Jurkat, Clone E6-1 (cell line): ENCODE measurements at regions not wholly inside any gene's neighbourhood (a gene's known extent, or its start where the extent isn't known, plus 50 kb on each side); places are given as distances from the start of the nearest gene placed in this dataset.
A peak's percentile ranks its signal among the peaks of the same experiment; 100 is the strongest.
"Not testable (repeated sequence)": the region's sequence is repeated elsewhere in the genome, so short reads cannot be mapped to it uniquely, and the experiment has no call there.

Source experiments
- DNase-seq: peaks from one replicate; pipeline ENCODE4 v3.0.0-alpha.2; 2011; ENCODE audit warnings: low read depth, low spot score
- H3K4me3 ChIP-seq: 2 replicates; pipeline ENCODE4 v1.5.1; 2011; ENCODE audit warnings: mild to moderate bottlenecking, low read length, control low read depth, moderate library complexity

DNA sequence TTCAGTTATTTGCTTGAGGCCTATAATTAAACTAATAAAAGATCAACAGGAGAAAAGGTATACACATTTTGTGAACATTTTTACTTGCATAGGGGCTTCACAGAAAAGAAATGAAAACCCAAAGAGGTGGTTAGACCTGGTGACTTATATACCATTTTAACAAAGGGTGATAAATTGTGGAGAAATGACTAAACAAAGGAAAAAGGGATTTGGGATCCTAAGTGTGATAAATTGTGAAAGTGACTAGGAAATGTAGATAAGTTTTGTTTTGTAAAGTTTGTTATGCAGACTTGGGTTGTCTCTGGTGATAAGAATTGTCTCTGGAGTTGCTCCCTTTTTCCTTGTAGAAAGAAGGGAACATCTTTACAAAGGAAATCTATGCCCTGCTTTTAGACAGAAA lies 86.1 kb upstream of the ZNF608 start:
- DNase-seq = no peak
- no peak overlapping the region for H3K4me3 ChIP-seq

DNA sequence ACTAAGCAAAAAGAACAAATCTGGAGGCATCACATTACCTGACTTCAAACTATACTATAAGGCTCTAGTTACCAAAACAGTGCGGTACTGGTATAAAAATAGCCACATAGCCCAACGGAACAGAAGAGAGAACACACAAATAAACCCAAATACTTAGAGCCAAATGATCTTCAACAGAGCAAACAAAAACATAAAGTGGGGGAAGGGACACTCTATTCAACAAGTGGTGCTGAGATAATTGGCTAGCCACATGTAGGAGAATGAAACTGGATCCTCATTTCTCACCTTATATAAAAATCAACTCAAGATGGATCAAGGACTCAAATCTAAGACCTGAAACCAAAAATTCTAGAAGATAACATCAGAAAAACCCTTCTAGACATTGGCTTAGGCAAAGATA lies 89.9 kb upstream of the ZNF608 start:
- H3K4me3 ChIP-seq, DNase-seq: not testable (repeated sequence)

DNA sequence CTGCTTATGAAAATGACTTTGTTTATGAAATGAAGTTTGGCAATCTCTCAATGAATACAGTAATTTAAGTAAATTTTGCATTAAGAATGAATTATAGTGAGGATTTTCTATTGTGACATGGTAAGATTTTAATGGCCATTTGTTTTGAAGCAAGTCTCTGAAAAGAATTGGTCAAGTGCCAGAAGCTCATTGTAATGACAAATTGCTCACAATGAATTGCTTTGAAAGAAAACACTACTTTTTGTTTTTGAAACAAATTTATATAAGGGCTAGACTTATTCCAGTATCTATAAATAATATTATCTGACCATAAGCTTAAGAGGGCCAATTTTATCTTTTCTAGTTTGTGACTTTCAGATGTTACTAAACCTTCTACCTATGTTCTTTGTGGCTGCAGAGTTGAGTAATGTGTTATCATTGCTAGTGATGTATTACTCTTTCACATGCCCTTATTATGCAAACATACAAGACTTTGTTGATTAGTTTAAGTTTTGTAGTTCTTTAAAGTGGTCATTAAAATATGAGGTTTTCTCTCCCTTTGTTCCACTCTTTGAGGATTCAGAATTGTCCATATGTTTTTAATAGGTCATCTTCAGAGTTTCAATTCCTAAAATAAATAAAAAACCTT lies 93.0 kb upstream of the ZNF608 start:
- H3K4me3 ChIP-seq = no peak overlapping the region
- DNase-seq = no peak

DNA sequence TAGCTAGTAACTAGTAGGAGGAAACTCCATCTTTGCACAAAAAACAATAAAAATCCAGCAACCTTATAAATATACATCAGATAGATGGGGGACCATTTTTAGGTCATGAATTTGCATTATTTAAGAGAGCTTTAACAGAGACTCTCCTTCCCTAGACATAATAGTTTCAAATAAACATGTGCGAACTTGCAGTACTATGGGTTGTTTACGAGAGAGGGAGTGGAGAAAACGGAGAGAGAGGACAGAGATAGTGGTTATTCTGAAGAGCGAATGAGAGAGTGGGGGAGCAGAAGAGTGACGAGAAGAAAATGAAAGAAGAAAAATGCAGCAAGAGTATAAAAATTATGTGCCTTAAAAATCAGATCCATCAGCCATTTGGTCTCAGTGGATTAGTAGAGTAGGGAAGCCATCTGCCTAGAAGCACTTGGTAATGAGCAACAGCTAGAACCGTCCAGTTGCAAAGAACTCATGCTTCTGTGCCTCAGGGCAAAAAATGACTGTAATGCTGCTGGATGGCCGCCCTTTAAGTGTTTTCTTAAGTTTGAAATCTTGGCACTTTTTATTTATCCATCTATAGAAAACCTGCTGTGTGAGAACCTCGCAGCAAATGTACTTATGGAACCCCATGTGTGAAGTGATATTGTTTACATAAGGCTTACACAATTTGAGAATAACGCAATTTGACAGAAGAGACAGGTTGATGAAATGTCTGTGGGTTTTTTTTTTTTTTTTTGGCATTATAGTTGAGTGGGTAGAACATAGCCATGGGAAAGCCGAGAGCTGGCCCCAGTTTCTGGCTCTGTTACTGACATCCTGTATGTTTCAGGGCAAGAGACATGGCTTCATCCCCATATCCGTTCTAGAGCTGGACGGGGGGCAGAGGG lies 95.6 kb upstream of the ZNF608 start:
- no peak overlapping the region for H3K4me3 ChIP-seq
- no peak for DNase-seq

DNA sequence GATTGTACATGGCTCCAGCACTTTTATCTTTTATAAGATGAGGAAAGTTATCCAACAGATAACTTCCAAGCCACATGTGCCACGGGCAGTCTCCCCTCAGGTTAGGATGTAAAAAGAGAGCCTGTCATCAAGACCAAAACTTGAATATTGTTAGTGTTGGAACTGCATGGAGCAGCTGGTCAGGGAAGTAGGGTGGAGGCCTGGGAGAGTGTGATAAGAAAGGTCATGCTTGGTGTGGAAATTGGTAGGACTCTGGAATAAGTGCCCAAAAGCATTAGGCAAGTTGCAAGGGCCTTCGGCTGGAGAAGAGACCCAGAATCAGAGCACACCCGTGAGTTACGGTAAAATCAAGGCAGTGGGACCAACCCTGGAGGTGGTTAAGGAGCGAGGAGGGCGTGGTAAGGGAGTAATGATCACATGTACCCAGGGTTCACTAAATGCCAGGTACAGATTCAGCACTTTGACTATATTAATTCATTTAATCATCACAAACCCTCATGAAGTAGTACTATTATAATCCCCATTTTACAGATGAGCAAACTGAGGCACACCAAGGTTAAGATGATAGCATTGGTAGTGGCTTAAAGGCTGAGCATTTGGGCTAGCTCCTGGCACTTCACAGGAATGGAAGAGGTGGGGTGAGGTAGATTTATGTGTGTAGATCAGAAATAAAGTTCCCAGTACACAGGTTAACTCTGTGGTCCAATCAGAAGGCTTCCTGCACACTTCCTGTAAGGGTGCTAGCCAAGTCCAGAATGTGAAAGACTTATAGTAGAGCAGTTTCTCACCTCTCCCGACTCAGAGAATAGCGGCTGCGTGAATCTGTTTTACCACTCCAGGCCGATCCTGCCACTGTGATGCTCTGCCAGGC lies 96.5 kb upstream of the ZNF608 start:
- H3K4me3 ChIP-seq = no peak overlapping the region
- DNase-seq = no peak

DNA sequence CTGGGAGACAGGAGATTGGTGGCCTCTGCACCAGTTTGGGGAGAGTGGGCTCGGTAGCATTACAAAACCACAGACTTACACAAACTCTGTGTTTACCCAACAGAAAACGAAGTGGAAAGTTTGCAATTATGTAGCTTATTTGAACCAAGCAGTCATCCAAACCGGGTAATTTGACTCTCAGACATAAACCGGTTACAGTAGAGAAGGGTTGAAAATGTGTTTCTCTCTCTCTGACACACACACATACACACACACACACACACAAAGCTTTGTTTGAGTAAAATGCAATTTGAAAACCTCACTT lies 97.1 kb upstream of the ZNF608 start:
- DNase-seq = no peak
- H3K4me3 ChIP-seq = no peak overlapping the region

DNA sequence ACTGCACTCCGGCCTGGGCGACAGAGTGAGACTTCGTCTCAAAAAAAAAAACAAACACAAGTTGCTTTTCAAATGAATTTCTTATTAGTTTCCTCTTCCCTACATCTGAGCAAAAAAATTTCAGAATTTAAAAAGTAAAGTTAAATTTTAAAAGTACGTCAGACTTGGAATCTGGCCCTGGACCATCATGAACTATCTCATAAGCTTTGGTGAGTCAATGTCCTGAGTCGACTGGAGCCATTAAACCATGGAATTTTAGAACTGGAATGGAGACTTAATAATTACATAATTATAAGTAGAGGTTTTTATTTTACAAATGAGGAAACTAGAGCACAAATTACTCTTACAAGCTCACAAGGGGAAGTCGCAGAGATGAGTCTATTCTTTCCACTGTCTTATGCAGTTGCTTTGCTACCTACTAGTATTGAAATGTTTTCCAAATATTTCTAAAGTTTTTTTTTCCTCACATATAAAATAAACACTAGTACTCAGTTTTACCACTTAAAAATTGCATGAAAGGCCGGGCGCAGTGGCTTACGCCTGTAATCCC lies 98.0 kb upstream of the ZNF608 start:
- H3K4me3 ChIP-seq = no peak overlapping the region
- no peak for DNase-seq

DNA sequence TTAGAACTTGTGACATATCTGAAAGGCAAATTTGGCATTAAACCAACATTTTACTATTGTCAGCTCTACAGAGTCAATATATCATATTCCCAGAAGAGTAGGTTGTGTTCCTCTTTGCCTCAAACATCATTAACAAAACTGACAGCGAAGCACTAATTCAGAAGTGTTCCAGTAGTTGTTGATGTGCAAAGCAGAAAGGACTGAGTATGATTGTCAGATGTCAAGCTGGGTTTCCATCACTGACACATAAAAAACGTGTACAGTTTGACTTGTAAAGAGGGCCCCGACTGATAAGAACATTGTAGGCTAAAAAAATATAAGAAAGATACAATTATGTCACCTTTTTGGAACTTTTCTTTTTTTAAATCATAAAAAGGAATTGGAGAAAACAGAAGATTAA lies 101.5 kb upstream of the ZNF608 start:
- DNase-seq = no peak

DNA sequence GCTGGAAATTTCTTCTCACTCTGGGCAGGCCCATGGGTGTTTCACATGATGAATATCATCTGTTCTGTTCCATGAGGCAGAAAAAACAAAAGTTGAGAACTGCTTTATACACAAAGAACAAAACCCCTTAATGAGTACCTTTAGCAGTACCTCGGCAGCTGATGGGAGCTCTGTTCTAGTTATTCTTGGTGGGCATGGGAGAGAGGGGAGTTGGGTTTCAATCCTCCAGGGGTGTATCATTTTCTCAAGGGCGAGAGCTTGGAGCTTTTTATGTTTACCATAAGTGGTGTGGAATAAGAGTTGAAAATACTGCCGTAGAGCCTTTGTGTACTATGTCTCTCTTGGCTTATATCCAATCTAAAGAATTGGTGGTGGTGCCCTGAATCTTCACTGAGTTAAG lies 103.3 kb upstream of the ZNF608 start:
- H3K4me3 ChIP-seq = no peak overlapping the region
- no peak for DNase-seq

More for the DNA sequence above, 101.5 kb upstream of the ZNF608 start:
- no peak overlapping the region for H3K4me3 ChIP-seq

DNA sequence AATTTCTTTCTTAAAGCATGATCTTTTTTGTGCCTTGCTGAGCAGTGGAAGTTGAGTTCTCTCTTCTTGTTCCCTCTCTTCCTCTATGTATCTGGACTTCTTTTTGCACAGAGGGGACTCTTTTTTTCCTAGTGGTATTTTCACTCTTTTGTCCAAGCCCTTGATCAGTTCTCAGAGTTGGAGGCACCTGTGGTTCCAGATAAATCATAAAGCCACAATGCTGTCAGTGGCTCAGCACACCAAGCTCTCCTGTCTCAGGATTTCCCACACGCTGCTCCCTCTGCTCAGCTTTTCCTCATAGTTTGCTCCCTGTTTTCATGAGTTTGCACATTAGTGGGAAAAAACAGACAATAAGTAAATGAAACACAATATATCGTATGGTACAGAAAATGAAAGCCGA lies 110.3 kb upstream of the ZNF608 start:
- no peak for DNase-seq

DNA sequence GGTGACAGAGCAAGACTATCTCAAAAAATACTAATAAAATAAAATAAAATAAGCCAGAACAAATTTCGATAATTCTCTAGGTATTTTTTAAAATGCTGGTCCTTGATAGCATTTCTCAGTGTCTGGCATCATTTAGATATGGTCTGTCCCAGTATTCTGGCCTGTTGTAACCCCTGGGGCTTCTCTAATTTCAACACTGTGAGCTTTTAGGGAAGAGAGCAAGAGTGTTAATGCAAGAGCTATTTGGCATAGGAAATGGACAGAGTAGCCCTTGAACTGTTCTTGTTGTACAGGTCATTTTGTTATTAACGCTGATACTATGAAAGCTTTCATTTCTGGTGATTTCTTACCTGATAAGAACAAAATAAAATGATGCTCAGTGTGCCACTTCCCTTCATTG lies 112.2 kb upstream of the ZNF608 start:
- H3K4me3 ChIP-seq = no peak overlapping the region
- no peak for DNase-seq

More for the DNA sequence above, 110.3 kb upstream of the ZNF608 start:
- H3K4me3 ChIP-seq = no peak overlapping the region

DNA sequence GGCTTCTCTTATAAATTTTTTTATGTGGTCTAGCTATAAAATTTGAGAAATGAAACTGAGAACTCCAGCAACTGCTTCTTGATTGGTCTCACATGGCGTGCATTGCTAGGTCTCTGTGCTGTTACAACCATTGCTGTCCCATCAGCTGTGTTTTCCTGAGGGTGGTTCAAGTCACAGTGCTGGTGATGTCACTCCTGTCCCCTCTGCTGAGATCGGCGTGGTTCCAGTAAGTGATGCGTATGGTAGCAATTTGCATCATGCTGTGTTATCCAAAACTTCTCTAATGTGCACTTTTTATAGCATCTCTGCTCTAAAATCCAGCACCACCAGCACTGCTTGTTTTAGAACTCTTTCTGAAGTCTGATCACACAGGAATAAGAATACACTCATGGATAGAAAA lies 112.6 kb upstream of the ZNF608 start:
- no peak for DNase-seq
- no peak overlapping the region for H3K4me3 ChIP-seq

DNA sequence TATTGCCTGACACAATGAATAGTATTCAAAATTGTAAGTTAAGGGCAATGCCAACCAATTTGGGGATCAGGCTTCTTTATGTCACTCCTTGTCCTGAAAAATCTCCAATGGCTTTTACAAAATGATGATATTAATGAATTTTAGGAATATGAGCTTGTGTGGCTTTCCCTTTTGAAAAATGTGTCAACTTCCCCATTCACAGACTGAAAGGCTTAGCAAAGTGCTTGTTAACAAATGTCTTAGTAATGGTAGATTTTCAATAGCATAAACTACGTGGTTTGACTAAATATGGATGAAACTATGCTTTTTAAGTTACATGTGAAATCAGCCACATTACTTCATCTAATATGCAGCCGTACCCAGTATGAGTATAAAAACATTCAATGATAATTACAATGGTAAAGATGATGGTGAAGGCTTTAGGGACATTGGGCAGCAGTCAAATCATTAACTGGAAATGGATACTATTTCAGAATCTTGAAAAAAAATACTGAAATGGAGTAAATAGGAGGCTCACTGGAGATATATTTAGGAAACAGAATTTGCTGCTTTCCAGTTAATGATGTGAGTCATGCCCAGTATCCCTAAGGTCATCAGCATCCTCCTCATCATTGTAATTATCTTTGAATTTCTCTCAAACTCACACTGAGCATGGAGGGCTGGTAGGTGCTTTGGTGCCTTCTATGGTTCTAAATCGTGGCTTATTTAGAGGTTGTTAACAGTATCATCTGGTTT lies 113.3 kb upstream of the ZNF608 start:
- no peak overlapping the region for H3K4me3 ChIP-seq
- no peak for DNase-seq

DNA sequence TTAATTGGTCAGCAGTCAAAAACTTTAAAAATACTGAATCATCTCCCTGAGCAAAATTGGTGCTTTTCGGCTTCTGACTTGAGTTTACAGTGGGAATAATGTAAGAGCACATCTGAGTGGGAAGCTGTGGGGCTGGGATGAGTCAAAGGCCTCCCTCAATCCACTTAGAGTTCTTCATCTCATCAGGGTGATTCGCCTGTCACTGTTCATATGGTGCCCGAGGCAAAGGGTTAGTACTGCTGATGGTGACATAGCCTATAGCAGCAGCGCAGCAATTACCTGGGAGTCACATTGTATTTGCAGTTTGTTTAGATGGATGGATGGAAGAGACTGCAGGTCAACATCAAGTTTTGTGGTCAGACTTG lies 113.8 kb upstream of the ZNF608 start:
- no peak for DNase-seq

DNA sequence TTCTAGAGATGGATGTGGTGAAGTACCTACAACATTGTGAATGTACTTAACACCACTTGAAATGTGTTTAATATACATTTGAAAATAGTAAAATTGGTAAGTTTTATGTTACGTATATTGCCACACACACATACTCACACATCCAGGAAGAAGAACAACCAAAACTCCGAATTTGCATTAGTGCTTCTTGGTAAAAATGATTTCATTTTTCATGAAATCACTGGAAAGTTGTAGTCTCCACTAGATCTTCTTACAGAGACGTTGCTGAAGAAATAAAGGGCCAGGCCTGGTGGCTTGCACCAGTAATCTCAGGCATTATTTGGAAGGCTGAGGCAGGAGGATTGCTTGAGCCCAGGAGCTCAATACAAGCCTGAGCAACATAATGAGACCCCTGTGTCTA lies 118.6 kb upstream of the ZNF608 start:
- no peak for DNase-seq
- H3K4me3 ChIP-seq = no peak overlapping the region

More for the DNA sequence above, 113.8 kb upstream of the ZNF608 start:
- no peak overlapping the region for H3K4me3 ChIP-seq

DNA sequence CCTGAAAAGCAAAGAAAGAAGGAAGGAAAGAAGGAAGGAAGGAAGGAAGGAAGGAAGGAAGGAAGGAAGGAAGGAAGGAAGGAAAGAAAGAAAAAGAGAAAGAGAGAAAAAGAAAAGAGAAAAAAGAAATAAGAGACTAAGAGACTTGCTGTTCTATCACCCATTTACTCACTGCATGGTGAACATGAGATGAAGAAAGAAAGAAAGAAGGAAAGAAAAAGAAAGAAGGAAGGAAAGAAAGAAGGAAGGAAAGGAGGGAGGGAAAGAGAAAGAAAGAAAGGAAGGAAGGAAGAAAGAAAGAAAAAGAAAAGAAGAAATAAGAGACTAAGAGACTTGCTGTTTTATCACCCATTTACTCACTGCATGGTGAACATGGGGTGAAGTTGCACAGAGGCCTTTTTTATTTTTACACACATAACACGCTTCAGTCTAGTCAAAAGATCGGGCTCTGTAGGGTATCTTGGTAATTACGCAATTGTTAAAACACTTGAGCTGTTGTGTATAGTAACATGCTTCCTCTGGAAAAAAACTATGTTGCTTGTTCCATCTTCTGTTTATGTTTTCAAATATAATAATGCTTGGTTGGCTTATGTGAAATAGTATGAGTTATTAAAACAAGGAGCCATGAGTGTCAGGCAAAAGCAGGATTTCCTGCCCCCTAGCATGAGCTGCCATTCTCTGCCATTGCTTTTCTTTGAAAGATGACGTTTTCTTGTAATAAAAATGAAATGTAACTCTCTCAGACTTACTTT lies 119.3 kb upstream of the ZNF608 start:
- H3K4me3 ChIP-seq = no peak overlapping the region
- DNase-seq = no peak

DNA sequence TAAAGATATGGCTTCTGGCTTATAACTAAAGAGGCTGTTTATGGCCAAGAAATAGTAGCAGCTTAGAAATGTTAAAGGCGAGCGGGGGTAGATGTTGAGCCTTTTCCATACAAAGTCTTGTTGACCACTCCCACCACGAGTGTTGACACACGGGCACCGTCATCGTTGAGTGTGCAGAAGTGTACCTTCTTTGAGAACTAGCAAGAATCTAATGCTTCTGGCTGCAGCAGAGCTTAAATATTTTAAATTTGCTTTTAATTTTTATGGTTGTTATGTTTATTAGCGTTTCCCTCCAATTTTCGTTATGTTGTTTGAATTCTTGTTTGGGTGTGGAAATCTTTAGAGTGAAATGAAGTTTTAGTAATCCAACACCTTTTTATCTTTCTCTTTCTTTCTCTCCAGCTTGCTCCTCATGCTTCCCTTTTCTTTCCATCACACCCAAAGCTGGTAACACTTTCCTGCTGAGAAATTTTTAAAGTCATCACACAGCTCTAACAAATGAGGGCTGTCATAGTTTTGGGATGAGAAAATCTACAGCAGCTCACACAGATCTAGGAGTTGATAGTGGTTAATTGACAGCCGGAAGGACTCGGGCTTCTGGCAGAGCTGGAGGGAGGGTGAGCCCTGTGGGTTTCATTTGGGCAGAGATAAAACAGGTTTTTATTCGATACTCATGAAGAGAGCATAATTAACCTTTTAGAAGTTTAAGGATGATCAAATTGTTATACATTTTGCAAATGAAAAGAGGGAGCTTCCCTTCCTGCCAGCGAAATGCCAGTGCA lies 120.1 kb upstream of the ZNF608 start:
- H3K4me3 ChIP-seq = no peak overlapping the region
- DNase-seq = peak; percentile 22
